ENCODE measurements at regions not wholly inside any gene's neighbourhood (a gene's known extent, or its start where the extent isn't known, plus 50 kb on each side); places are given as distances from the start of the nearest gene placed in this dataset.
A peak's percentile ranks its signal among the peaks of the same experiment; 100 is the strongest.
"Not testable (repeated sequence)": the region's sequence is repeated elsewhere in the genome, so short reads cannot be mapped to it uniquely, and the experiment has no call there.

DNA sequence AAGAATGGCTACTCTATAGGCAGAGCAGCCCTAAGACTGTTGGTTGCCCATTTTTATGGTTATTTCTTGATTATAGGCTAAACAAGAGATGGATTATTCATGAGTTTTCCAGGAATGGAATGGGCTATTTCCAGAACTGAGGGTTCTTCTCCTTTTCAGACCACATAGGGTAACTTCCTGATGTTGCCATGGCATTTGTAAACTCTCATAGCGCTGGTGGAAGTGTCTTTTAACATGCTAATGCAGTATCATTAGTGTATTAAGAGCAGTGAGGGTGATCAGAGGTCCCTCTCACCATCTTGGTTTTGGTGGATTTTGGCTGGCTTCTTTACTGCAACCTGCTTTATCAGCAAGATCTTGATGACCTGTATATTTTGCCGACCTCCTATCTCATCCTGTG lies 904.6 kb upstream of the FBXO33 start:
- TF ChIP-seq EZH2phosphoT487 (conservative IDR thresholded peaks at IDR 0.05; ENCODE audit: low read length), result no peak
- TF ChIP-seq, protein P1, sequence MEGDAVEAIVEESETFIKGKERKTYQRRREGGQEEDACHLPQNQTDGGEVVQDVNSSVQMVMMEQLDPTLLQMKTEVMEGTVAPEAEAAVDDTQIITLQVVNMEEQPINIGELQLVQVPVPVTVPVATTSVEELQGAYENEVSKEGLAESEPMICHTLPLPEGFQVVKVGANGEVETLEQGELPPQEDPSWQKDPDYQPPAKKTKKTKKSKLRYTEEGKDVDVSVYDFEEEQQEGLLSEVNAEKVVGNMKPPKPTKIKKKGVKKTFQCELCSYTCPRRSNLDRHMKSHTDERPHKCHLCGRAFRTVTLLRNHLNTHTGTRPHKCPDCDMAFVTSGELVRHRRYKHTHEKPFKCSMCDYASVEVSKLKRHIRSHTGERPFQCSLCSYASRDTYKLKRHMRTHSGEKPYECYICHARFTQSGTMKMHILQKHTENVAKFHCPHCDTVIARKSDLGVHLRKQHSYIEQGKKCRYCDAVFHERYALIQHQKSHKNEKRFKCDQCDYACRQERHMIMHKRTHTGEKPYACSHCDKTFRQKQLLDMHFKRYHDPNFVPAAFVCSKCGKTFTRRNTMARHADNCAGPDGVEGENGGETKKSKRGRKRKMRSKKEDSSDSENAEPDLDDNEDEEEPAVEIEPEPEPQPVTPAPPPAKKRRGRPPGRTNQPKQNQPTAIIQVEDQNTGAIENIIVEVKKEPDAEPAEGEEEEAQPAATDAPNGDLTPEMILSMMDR (IDR thresholded peaks at IDR 0.05; ENCODE audit: insufficient read depth, low read length, poor library complexity, severe bottlenecking), result no peak
- no peaks in the 10 kb centered on the region for H3K27me3 ChIP-seq (ENCODE audit: low read length)
- no peaks in the 10 kb centered on the region for H3K9me2 ChIP-seq (replicated peaks; ENCODE audit: insufficient read depth, low read length)
- H3K9me3 ChIP-seq (ENCODE audit: insufficient read depth, low read length), result no peaks in the 10 kb centered on the region
- no peak overlapping the region for H3K27ac ChIP-seq (ENCODE audit: low read depth, low read length)
- H3K79me2 ChIP-seq (ENCODE audit: insufficient read depth, low read length), result no peaks in the 10 kb centered on the region
- H3K9ac ChIP-seq (ENCODE audit: low read length), result no peak overlapping the region
- H3K4me2 ChIP-seq (ENCODE audit: low read depth, low read length, poor library complexity, severe bottlenecking), result peak overlapping the region; percentile 17
- H3K4me3 ChIP-seq (ENCODE audit: insufficient read depth, low read length, poor library complexity, severe bottlenecking), result no peak overlapping the region
- no peaks in the 10 kb centered on the region for H3K36me3 ChIP-seq (ENCODE audit: low read length)
- H3F3A ChIP-seq (ENCODE audit: insufficient read depth), result no peaks in the 10 kb centered on the region
- H2AFZ ChIP-seq (ENCODE audit: low read depth, low read length, severe bottlenecking), result peak overlapping the region; percentile 90
- no peaks in the 10 kb centered on the region for H4K20me1 ChIP-seq (ENCODE audit: low read depth, low read length)

- not testable (repeated sequence) for H3K36me3 ChIP-seq (ENCODE audit: low read length); H2AFZ ChIP-seq (ENCODE audit: low read depth, low read length, severe bottlenecking); H3K9me2 ChIP-seq (replicated peaks; ENCODE audit: insufficient read depth, low read length); H3K9me3 ChIP-seq (ENCODE audit: insufficient read depth, low read length); H3K4me2 ChIP-seq (ENCODE audit: low read depth, low read length, poor library complexity, severe bottlenecking); H4K20me1 ChIP-seq (ENCODE audit: low read depth, low read length); H3K9ac ChIP-seq (ENCODE audit: low read length); H3K27ac ChIP-seq (ENCODE audit: low read depth, low read length); H3K27me3 ChIP-seq (ENCODE audit: low read length); H3K79me2 ChIP-seq (ENCODE audit: insufficient read depth, low read length); H3F3A ChIP-seq (ENCODE audit: insufficient read depth); H3K4me3 ChIP-seq (ENCODE audit: insufficient read depth, low read length, poor library complexity, severe bottlenecking)
Measured at GRCh38 chr14:40326519-40326918, 894.3 kb upstream of the FBXO33 start.

DNA sequence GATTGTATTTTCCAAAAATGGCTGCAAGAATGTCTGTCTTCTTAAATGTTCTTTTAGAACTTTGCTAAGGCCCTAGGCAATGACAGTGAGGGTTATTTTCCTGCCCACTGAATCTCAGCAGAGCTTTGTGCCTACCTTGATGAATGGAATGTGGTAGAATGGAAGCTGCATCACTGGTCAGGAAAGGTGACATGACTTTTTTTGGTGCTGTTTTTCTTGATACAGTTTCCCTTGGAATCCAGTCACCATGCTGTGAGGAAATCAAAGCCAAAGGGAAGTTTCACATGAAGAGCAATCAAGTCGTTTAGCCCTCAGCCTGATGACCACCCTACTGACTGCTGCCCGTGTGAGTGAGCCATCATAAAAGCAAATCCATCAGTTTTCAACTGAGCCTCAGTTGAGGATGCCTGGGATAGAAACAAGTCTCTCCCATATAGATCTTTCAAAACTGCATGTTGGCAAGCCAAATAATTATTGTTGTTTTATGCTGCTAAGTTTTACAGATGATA lies 886.0 kb upstream of the FBXO33 start:
- Histone ChIP-seq H4K20me1 (ENCODE audit: low read depth, low read length) (no peaks in the 10 kb centered on the region), H3K79me2 (ENCODE audit: insufficient read depth, low read length) (no peaks in the 10 kb centered on the region), H3F3A (ENCODE audit: insufficient read depth) (no peaks in the 10 kb centered on the region), H3K4me2 (ENCODE audit: low read depth, low read length, poor library complexity, severe bottlenecking) (no peak overlapping the region), H3K27me3 (ENCODE audit: low read length) (no peaks in the 10 kb centered on the region), H3K9me3 (ENCODE audit: insufficient read depth, low read length) (no peaks in the 10 kb centered on the region), H3K27ac (ENCODE audit: low read depth, low read length) (no peak overlapping the region), H2AFZ (ENCODE audit: low read depth, low read length, severe bottlenecking) (peak overlapping the region; percentile 5), H3K36me3 (ENCODE audit: low read length) (no peaks in the 10 kb centered on the region; the same call in 1 of the 2 replicates), H3K9ac (ENCODE audit: low read length) (no peak overlapping the region), H3K4me3 (ENCODE audit: insufficient read depth, low read length, poor library complexity, severe bottlenecking) (no peak overlapping the region), H3K9me2 (replicated peaks; ENCODE audit: insufficient read depth, low read length) (no peaks in the 10 kb centered on the region)
- TF ChIP-seq EZH2phosphoT487 (conservative IDR thresholded peaks at IDR 0.05; ENCODE audit: low read length), result no peak
- TF ChIP-seq, protein P1 (IDR thresholded peaks at IDR 0.05; ENCODE audit: insufficient read depth, low read length, poor library complexity, severe bottlenecking), result no peak

DNA sequence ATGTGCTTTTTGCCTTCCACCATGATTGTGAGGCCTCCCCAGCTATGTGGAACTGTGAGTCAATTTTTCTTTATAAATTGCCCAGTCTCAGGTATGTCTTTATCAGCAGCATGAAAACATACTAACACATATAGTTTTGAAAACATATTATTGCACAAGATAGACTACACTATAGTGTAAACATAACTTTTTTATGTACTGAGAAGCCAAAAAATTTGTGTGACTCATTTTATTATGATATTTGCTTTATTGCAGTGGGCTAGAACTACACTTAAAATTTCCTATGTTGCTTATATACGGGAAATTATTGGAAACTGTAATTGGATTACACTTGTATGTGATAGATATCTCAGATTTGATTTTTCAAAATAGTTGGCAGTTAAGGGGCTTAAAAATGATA lies 885.5 kb upstream of the FBXO33 start:
- no peaks in the 10 kb centered on the region for H3K27me3 ChIP-seq (ENCODE audit: low read length)
- H4K20me1 ChIP-seq (ENCODE audit: low read depth, low read length), result no peaks in the 10 kb centered on the region
- TF ChIP-seq EZH2phosphoT487 (conservative IDR thresholded peaks at IDR 0.05; ENCODE audit: low read length), result no peak
- TF ChIP-seq, protein P1 (IDR thresholded peaks at IDR 0.05; ENCODE audit: insufficient read depth, low read length, poor library complexity, severe bottlenecking), result no peak
- H3K36me3 ChIP-seq (ENCODE audit: low read length), result no peaks in the 10 kb centered on the region; the same call in 1 of the 2 replicates
- no peaks in the 10 kb centered on the region for H3F3A ChIP-seq (ENCODE audit: insufficient read depth)
- no peaks in the 10 kb centered on the region for H3K79me2 ChIP-seq (ENCODE audit: insufficient read depth, low read length)
- H3K4me3 ChIP-seq (ENCODE audit: insufficient read depth, low read length, poor library complexity, severe bottlenecking), result no peak overlapping the region
- H3K9me2 ChIP-seq (replicated peaks; ENCODE audit: insufficient read depth, low read length), result no peaks in the 10 kb centered on the region
- H3K27ac ChIP-seq (ENCODE audit: low read depth, low read length), result no peak overlapping the region
- H3K4me2 ChIP-seq (ENCODE audit: low read depth, low read length, poor library complexity, severe bottlenecking), result no peak overlapping the region
- no peak overlapping the region for H3K9ac ChIP-seq (ENCODE audit: low read length)
- peak overlapping the region; percentile 5 for H2AFZ ChIP-seq (ENCODE audit: low read depth, low read length, severe bottlenecking)
- H3K9me3 ChIP-seq (ENCODE audit: insufficient read depth, low read length), result no peaks in the 10 kb centered on the region
